ENCODE measurements at regions not wholly inside any gene's neighbourhood (a gene's known extent, or its start where the extent isn't known, plus 50 kb on each side); places are given as distances from the start of the nearest gene placed in this dataset.

DNA sequence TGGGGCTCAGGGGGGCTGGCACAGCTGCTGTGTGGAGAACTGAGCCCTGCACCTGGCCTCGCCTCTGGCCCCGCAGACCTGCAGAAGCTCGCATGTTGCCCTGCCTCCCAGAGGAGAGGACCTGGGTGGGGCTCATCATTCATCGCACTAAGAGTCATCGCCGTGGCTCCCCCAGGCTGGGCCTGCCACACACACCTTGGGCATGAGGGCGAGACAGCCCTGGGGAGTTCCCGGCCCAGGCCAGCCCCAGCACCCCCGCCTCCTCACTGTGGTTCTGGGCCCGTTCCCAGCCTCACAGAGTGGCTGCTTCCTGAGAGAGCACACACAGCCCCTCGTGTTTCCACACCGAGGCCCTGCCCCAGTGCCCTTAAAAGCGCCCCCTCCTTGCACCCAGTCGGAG, 694.6 kb downstream of the TBC1D22A start:
- no peak for TF ChIP-seq CTCF (IDR thresholded peaks at IDR 0.05; ENCODE audit: insufficient read depth, low read length, poor library complexity, severe bottlenecking)
- no peak for DNase-seq (ENCODE audit: extremely low read depth, insufficient read length)
- no peaks in the 10 kb centered on the region for H3K36me3 ChIP-seq (ENCODE audit: control insufficient read depth, insufficient read depth, low read length)
- no peak overlapping the region for H3K4me3 ChIP-seq (replicated peaks; ENCODE audit: low read depth, low read length)
- no peaks in the 10 kb centered on the region for H3K27me3 ChIP-seq (replicated peaks; ENCODE audit: control insufficient read depth, insufficient read depth, low read length)

DNA sequence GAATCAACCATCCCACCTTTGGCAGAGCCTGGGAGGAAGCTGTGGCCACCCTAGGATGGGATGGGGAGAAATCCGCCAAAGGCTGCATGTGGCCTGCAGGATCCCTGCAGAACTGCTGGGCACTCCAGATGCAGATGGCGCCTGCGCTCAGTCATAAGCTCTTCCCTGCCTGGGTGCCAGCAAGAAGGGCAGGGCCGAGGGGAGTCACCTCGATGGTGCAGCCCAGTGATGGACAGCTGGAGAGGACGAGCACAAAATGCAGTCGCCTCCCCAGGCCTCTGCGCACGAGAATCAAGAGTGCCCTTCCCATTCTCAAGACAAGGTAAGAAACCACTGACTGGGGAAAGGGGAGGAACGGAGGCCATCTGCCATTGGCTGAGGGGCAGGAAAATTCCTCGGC, 693.6 kb downstream of the TBC1D22A start:
- Histone ChIP-seq H3K4me3 (replicated peaks; ENCODE audit: low read depth, low read length) (no peak overlapping the region), H3K27me3 (replicated peaks; ENCODE audit: control insufficient read depth, insufficient read depth, low read length) (no peaks in the 10 kb centered on the region), H3K36me3 (ENCODE audit: control insufficient read depth, insufficient read depth, low read length) (no peaks in the 10 kb centered on the region)
- no peak for DNase-seq (ENCODE audit: extremely low read depth, insufficient read length)
- TF ChIP-seq CTCF (IDR thresholded peaks at IDR 0.05; ENCODE audit: insufficient read depth, low read length, poor library complexity, severe bottlenecking): no peak

DNA sequence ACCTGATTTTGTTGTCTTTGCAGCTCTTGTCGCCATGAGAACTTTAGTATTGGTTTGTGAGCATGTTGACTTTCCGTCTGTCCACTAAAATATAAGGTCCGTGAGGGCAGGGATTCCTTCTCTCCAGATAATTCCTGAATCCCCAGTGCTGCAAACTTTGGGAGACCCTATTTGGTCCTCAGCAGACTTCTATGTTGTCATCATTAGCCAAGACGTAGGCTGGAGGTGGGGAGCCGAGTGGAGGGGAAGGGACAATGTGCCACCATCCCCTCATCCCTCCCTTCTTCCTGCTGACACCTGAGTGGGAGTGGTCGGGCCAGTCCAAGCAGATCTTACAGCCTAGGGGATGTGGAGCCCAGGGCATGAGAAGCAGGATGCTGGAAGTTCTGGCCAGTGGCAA, 690.6 kb downstream of the TBC1D22A start:
- TF ChIP-seq CTCF (IDR thresholded peaks at IDR 0.05; ENCODE audit: insufficient read depth, low read length, poor library complexity, severe bottlenecking): no peak
- H3K4me3 ChIP-seq (replicated peaks; ENCODE audit: low read depth, low read length): no peak overlapping the region
- no peak for DNase-seq (ENCODE audit: extremely low read depth, insufficient read length)
- no peaks in the 10 kb centered on the region for H3K27me3 ChIP-seq (replicated peaks; ENCODE audit: control insufficient read depth, insufficient read depth, low read length)
- no peaks in the 10 kb centered on the region for H3K36me3 ChIP-seq (ENCODE audit: control insufficient read depth, insufficient read depth, low read length)

GRCh38 chr22:47452184-47452583, 689.7 kb downstream of the TBC1D22A start:
- H3K27me3 ChIP-seq (replicated peaks; ENCODE audit: control insufficient read depth, insufficient read depth, low read length): no peaks in the 10 kb centered on the region
- H3K36me3 ChIP-seq (ENCODE audit: control insufficient read depth, insufficient read depth, low read length): no peaks in the 10 kb centered on the region
- H3K4me3 ChIP-seq (replicated peaks; ENCODE audit: low read depth, low read length): no peak overlapping the region
- peak; percentile 10 for TF ChIP-seq CTCF (IDR thresholded peaks at IDR 0.05; ENCODE audit: insufficient read depth, low read length, poor library complexity, severe bottlenecking)
- DNase-seq (ENCODE audit: extremely low read depth, insufficient read length): no peak

DNA sequence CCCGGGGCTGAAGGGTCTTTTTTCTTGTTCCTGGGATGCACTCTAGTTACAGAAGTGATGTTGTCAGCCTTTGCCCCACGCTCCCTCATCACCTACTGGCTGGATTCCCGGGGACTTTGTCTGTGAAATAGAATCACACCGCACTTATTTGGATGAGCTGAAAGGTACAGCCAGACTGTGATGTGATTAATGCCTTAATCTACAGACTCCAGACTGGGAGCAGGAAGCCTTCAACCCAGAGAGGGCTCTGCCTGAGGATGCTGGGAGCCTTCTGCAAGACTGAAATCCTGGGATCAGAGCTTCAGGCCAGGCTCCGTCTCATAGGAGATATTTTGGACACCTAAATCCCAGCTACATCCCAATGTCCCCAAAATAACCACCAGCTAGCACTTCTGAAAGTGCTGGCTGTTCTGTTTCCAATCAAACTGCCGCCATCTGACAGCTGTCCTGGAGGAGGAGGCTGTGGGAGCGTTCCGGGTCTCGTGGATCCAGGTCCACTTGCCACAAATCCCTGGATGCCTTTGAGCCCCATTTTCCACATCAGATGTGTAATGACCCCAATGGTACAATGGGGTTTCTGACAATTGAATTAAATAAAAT, 688.5 kb downstream of the TBC1D22A start:
- H3K27me3 ChIP-seq (replicated peaks; ENCODE audit: control insufficient read depth, insufficient read depth, low read length): no peaks in the 10 kb centered on the region
- H3K36me3 ChIP-seq (ENCODE audit: control insufficient read depth, insufficient read depth, low read length): no peaks in the 10 kb centered on the region
- H3K4me3 ChIP-seq (replicated peaks; ENCODE audit: low read depth, low read length): no peak overlapping the region
- no peak for TF ChIP-seq CTCF (IDR thresholded peaks at IDR 0.05; ENCODE audit: insufficient read depth, low read length, poor library complexity, severe bottlenecking)
- no peak for DNase-seq (ENCODE audit: extremely low read depth, insufficient read length)
